ENCODE measurements at regions not wholly inside any gene's neighbourhood (a gene's known extent, or its start where the extent isn't known, plus 50 kb on each side); places are given as distances from the start of the nearest gene placed in this dataset.
"Not testable (repeated sequence)": the region's sequence is repeated elsewhere in the genome, so short reads cannot be mapped to it uniquely, and the experiment has no call there.

DNA sequence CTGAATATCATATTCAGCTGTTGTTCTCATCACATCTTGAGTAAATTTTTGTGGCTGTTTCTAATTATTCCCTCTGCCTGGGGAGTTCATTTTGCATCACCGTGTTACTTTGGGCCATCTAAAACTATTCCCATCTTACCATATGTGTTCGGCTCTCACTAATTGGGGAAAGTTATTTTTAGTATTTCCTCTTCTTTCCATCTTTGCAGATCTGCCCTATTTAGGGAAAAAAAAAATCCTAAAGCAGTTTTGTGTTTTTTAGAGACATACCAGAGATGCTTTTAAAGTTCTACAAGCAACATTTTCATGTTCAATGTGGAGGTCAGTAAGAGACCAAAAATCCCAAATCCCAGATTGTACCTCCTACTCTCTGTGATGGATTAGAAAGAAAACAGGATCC, 111.3 kb upstream of the NDUFV2 start:
- DNase-seq (ENCODE audit: low spot score), result no peak

DNA sequence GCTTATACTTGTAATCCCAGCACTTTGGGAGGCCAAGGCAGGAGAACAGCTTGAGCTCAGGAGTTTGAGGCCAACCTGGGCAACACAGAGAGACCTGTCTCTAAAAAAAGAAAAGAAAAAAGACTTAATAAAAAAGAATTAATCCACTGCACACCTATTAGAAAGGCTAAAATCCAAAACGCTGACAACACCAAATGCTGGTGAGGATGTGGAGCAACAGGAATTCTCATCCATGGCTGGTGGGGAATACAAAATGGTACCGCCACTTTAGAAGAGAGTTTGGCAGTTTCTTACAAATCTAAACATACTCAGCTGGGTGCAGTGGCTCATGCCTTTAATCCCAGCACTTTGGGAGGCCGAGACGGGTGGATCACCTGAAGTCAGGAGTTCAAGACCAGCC, 110.0 kb upstream of the NDUFV2 start:
- not testable (repeated sequence) for DNase-seq (ENCODE audit: low spot score)

DNA sequence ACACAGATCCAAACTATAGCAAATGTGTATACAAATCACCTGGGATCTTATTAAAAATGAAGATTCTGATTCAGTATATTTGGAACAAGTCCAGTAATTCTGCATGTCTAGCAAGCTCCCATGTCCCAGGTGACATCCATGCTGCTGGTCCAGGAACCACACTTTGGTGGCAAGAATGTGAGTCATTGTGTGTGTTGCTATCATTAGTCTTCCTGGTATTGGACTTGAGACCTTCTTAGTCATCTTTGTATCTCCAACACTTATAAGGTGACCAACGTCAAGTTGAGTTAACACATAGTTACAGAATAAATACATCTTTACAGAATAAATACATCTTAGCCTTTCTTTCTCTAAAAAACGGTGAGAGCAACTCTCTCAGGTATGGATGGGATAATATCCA, 107.9 kb upstream of the NDUFV2 start:
- no peak for DNase-seq (ENCODE audit: low spot score)

DNA sequence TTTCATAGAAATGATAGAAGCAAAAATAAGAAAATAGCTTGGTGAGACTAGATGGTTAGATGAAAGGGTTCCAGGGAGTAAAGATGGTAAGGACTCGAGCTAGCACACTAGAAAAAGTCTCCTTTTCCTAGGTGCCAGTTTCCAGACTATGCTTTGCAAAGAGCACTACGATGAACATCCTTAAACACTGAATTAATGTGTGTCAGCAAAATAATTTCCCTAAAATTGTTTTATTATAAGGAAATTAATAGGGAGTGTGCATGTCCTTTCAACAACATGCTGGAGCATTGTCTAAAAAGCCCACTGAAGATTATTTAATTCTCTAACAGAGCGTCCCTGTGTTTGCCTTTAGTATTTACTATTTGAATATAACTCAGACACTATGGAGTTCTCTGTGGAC, 107.4 kb upstream of the NDUFV2 start:
- DNase-seq (ENCODE audit: low spot score), result no peak

DNA sequence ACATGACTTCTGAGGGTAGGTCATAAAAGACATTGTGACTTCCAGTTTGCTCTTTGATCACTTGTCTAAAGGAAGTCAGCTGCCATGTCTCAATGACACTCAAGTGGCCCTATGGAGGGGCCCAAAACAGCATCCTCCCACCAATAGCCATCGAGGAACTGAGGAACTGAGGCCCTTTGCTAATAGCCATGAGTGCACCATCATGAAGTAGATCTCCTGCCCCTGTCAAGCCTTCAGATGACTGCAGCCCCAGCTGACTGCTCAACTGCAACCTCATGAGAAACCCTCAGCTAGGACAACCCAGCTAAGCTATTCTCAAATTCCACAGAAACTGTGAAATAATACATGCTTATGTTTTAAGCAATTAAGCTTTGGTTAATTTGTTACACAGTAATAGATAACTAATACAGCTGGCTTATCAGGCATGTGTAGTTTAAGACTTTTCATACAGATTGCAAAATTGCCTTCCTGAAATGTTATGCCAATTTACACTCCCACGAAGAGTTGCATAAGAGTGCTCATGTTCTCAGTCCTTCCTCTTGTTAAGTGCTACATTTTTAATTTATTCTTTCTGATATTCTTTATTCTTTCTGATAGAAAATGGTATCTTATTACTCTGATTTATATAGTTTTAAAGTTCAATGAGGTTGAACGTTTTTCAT, 105.6 kb upstream of the NDUFV2 start:
- DNase-seq (ENCODE audit: low spot score), result no peak

DNA sequence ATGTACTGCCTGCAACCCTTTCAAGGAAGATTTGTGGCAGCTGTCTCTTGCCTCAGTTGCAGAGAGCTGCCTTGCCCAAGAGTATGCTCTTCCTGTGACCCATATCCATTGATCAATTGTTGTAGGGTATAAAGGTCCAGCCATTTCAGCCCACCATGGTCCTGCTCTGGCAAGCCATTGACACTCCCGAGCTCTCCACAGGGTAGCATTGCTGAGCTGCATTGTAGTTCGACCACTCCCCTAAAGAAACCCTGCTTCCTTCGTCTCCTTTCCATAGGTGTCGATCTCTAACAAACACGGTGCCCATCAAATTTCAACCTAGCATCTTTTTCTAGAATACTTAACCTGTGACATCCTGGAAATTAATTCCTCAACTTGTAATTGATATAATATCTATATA, 104.9 kb upstream of the NDUFV2 start:
- DNase-seq (ENCODE audit: low spot score), result no peak

DNA sequence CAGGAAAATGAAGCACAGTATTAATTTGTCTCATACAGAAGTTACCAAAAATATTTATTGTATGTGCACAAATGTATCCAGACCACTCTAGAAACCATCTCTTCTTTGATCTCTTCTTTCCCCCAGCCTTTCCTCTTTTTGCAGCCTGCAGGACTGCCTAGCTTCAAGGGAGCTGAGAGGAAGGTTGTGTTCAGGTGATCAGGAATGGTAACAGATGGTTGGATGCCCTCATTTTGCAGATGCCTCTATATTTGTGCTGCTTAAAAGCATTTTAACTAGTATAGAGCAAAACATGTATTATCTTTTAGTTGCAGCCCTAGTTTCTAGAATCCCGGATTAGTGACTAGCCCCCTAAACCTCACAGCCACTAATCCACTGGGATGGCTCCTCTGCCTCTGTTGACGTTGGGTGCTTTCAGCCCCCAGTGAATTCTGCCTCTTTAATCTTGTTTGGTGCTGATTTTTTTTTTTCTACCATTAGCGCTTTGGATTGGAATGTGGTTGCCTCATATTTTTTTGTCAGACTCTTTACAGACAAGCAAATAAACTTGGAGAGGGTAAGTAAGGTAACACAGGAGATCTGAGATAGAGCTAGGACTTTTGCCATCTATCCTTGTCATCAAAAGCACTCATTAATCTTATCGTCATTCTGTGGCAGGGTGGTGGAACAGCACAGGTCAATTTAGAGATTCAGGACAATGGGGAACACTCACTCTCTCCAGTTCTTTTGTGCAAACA, 103.8 kb upstream of the NDUFV2 start:
- DNase-seq (ENCODE audit: low spot score), result no peak

DNA sequence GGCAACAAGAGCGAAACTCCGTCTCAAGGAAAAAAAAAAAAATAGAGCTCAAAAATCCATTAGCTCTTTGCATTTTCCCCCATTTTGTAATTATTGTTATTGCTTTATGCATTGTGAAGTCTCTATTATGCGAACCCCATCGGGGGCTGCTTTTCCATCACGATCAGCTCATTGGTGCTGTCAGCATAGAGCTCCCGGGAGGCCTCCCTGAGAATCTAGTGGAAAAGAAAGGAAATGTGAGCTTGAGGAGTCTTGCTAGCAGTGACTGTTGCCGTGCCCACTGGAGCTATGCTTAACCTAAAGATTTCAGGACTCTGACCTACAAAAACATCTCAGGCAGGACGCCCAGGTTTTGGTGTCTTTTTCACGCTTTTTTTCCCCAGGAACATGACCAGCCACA, 102.6 kb upstream of the NDUFV2 start:
- DNase-seq (ENCODE audit: low spot score), result no peak

DNA sequence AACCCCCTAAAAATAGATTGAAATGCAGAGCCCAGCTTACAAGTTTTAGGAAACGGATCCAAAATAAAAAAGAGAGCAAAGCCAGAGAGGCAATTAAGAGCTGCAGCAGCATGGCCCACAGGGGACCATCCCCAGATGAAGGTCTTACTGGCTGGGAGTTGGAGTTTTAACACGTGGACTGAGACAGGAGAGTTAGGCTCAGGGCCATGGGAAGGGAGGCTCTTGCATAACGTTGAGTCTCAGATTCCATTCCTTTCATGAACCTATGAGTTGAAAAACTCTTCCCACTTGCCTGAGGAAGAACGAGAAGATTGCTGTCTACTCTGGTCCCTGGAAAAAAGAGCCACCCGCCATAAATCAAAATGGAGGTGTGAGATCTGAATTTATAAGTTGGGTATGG, 101.8 kb upstream of the NDUFV2 start:
- no peak for DNase-seq (ENCODE audit: low spot score)

DNA sequence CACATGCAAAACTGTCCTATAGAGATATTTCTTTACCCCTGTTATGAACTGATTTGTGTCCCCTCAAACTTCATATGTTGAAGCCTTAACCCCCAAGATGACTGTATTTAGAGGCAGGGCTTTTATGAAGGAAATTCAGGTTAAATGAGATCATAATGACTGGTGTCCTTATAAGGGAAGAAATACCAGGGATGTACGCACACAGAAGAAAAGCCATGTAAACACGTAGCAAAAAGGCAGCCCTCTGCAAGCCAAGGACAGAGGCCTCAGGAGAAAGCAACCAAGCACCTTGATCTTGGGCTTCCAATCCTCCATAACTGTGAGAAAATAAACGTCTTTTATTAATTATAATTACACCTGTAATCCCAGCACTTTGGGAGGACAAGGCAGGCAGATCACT, 101.3 kb upstream of the NDUFV2 start:
- DNase-seq (ENCODE audit: low spot score), result no peak

DNA sequence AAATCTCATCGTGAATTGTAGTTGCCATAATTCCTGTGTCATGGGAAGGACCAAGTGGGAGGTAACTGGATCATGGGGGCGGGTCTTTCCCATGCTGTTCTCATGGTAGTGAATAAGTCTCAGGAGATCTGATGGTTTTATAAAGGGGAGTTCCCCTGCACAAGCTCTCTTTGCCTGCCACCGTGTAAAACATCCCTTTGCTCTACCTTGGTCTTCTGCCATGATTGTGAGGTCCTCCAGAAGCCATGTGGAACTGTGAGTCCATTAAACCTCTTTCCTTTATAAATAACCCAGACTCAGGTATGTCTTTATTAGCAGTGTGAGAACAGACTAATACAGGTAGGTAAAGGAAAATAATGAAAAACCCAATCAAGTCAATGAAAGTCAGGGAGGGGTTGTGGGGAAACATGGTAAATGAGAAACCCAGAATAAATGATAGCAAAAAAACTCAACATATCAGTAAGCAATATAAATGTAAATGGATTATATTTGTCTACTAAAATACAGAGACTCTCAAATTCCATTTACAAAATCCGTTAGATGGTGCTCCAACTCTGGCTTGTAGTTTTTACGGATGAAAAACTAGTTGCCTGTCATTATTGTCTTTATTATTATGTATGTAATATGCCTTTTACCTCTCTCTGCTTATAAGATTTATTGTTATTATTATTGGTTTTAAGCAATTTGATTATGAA, 98.9 kb upstream of the NDUFV2 start:
- no peak for DNase-seq (ENCODE audit: low spot score)

DNA sequence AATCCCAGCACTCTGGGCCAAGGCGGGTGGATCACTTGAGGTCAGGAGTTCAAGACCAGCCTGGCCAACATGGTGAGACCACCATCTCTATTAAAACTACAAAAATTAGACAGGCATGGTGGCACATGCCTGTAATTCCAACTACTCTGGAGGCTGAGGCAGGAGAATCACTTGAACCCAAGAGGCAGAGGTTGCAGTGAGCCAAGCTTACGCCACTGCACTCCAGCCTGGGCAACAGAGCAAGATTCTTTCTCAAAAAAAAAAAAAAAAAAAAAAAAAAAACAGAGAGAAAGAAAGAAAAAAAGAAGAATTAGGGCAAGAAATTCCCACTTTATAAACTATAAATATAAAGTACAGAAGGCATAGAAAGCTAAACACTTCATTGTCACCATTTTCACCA, 98.2 kb upstream of the NDUFV2 start:
- not testable (repeated sequence) for DNase-seq (ENCODE audit: low spot score)

DNA sequence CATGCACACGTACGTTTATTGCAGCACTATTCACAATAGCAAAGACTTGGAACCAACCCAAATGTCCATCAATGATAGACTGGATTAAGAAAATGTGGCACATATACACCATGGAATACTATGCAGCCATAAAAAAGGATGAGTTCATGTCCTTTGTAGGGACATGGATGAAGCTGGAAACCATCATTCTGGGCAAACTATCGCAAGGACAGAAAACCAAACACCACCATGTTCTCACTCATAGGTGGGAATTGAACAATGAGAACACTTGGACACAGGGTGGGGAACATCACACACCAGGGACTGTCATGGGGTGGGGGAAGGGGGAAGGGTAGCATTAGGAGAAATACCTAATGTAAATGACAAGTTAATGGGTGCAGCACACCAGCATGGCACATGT, 94.8 kb upstream of the NDUFV2 start:
- not testable (repeated sequence) for DNase-seq (ENCODE audit: low spot score)

DNA sequence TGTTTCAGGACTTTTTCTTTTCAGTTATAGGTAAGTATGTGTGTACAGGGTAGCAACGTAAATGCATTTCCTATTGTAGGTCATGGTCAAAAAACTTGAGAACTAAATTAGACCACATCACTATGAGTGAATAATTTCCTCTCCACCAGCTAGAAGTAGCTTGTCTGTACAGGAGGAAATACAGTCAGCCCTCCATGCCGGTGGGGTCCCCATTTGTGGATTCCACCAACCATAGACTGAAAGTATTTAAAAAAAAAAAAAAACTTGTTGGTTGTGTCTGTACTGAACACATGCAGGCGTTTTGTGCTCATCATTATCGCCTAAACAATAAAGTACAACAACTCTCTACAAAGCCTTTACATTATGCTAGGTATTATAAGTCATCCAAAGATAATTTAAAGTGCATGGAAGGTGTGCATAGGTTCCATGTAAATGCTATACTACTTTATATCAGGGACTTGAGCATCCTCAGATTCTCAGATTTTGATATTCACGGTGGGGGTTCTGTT, 94.2 kb upstream of the NDUFV2 start:
- DNase-seq (ENCODE audit: low spot score), result no peak

DNA sequence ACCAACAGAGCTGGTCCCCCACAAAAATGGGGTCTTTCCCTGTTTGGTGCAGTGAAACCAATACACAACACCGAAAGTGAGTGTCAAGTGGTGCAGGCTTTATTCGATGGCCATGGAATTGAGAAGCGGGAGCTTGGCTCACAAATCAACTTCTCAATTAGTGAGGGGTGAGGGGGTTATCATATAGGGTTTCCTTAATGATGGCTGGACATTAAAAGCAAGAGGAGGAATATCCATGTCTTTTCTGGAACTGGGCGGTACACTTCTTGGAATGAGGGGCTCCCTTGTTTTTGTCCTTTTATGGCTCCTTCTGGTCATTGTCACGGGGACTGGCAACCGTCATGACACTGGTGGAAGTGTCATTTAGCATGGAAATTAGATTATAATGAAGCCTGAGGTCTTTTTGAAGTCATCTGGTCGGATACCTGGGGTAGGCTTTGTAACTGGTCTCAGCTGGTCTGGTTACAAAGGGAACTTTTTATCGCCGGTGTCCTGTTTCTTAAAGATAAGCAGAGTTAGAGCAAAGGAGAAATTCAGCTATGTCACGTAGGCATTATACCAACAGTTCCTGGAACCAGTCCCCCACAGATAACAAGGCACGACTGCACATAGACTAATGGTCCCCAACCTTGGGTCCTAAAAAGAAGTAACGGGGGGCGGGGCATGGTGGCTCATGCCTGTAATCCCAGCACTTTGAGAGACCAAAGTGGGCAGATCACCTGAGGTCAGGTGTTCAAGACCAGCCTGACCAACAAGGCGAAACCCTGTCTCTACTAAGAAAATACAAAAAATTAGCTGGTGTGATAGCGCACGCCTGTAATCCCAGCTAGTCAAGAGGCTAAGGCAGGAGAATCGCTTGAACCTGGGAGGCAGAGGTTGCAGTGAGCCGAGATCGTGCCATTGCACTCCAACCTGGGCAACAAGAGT, 93.5 kb upstream of the NDUFV2 start:
- DNase-seq (ENCODE audit: low spot score), result peak; percentile 20

DNA sequence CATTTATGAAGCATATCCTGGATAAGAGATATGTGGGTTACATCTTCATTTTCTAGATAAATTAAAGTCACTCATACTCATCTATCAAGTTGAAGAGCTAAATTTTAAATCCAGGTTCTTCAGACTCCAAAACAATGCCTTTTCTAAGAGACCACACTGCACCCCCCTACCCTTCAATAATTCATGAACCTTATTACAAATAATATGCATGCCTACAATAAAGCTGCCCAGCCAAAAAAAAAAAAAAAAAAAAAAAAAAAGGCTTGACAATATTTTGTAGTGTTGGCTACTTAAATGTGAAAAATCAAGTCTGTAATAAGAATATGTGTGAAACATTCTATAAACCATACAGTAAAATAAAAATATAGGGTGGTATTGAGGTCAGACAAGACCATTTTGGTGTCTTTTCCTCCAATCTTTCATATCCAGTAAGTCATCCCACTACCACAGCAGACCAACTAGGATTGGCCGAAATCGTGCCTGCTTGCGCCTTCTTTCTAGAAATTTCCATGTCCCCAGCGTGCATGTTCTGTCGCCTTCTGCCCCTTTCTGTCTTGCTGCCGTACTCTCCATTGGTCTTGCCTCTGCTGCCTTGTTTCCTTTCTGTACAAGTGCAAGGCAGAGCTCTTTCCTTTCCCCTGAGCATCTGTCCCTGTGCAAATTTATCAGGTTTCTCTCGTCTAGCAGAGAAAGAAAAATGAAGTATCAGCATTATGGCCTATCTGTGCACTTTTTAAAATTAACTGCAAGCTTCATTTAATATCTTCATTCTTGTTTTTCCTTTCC, 92.6 kb upstream of the NDUFV2 start:
- DNase-seq (ENCODE audit: low spot score), result no peak

DNA sequence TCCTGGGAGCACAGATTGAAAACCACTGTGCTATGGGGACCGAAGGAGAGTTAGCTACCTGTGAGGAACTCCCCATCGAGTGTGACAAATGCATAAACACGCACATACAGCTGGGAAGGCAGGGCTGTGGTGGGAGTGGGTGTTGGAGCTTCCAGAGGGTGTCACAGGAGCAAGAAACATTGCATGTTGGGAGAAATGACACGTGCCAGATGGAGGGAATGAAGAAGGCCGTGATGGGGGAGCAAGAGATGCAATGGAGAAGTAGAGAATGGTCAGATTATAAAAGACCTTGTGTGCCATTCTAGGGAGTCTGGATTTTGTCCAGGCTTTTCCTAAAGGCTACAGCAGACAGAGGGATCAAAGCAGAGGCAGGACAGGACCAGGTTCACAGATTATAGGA, 91.1 kb upstream of the NDUFV2 start:
- DNase-seq (ENCODE audit: low spot score), result no peak

DNA sequence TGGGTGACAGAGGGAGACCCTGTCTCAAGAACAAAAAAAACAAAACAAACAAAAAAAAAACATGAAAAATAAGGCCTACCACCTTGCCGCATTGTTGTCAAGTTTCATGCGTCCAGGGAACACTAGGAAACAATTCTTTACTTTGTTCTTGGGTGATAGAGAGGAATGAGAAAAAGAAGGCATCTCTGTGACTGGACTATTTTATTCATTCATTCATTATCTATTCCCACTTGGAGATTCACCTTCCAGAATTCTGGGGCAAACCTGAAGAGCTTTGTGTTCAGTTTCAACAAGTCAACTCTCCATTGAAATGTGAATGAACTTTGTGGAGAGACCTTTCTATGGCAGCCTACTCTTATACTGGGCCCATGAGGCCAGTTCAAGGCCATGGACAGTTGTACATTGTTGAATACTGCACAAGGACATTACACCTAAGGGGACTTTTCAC, 88.5 kb upstream of the NDUFV2 start:
- no peak for DNase-seq (ENCODE audit: low spot score)

DNA sequence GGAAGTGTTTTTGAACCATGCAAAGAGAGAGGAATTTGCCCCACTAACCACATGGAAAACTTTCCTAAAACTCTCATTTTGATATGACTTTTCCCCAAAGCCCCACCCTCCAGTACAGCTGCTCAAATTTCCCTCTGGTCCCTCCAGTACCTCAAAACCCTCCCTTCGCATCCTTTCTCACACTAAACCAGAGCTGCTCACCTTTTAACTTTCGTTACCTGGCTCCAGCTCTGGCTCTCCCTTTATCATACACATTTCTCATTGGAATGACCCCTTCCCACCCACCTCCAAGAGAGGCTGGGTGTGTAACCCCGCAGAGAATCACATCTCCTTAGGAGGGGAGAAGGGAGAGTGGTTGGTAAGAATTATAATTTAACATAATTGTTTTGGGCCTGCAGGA, 86.8 kb upstream of the NDUFV2 start:
- DNase-seq (ENCODE audit: low spot score), result no peak

DNA sequence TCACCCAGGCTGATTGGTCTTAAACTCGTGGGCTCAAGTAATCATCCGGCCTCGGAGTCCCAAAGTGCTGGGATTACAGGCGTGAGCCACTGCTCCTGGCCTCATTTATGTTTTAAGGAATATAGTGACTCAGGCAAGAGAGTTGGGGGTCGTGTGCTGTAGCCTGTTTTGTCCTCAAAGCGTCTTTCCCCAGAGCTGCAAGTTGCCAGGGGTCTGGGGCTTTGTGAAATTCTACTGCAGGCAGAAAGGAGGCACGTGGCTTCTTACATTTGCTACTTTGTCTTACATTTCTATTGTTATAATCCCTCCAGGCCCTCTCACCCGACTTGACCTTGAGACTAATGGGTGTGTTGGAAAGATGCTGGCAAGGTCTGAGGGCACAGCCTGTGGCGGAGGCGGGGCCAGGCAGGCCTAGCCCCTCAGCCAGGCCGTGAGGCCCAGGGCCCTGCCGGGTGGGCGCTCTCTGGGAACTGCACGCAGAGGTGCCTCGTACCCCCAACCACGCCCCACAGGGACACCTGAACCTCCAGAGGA, 85.8 kb upstream of the NDUFV2 start:
- no peak for DNase-seq (ENCODE audit: low spot score)
